H1 (cell line): ENCODE measurements at regions not wholly inside any gene's neighbourhood (a gene's known extent, or its start where the extent isn't known, plus 50 kb on each side); places are given as distances from the start of the nearest gene placed in this dataset.

Source experiments
- ATF3 ChIP-seq: IDR thresholded peaks from 2 replicates; pipeline ENCODE4 v1.6.1; 2011; ENCODE audit warnings: low read depth, mild to moderate bottlenecking, low read length; ENCODE audit not compliant: insufficient read depth
- CTCF ChIP-seq, 3 experiments: IDR thresholded peaks; 1 replicate in 2 of 3; 2 replicates in 1 of 3; pipeline versions ENCODE4 v1.5.1 to v1.6.1; 2011; ENCODE audit warnings: low read length in 3 of 3, mild to moderate bottlenecking in 3 of 3, inconsistent platforms in 2 of 3, low read depth in 1 of 3, moderate library complexity in 1 of 3; ENCODE audit not compliant: insufficient read depth in 1 of 3; ENCODE audit errors: control extremely low read depth in 1 of 3

- TF ChIP-seq CTCF (IDR thresholded peaks at IDR 0.05; ENCODE audit: control extremely low read depth in 1 of 3, insufficient read depth in 1 of 3, low read depth in 1 of 3, low read length in 3 of 3), result no peak
- no peak for TF ChIP-seq ATF3
These were observed 620.3 kb upstream of the WWC1 start for GRCh38 chr5:167671176-167671575.
